ENCODE measurements at regions not wholly inside any gene's neighbourhood (a gene's known extent, or its start where the extent isn't known, plus 50 kb on each side); places are given as distances from the start of the nearest gene placed in this dataset.

DNA sequence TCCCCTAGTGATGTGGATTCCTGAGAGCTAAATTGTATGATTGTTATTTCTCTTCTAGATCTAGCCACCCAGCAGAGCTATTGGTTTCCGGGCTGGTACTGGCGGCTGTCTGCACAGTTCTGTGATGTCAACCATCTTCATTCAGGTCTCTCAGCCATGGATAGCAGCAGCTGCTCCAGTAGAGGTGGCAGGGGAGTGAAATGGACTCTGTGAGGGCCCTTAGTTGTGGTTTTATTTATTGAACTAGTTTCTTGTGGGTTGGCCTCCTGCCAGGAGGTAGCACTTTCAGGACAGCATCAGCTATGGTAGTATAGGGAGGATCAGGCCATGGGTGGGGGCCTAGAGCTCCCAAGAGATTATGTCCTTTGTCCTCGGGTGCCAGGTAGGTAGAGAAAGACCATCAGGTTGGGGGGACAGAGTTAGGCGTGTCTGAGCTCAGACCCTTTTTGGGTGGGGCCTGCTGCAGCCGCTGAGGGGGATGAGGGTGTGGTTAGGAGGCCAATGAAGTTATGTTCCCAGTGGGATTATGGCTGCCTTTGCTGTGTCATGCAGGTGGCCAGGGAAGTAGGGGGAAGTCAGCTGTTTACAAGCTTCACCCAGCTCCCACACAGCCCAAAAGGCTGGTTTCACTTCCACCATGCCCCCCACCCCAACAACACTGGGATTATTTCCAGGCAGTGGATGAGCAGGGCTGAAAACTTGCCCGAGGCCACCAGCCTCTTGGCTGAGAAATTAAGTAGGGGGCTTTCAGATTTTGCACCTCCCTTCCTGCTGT is 55.1 kb upstream of the RGS4 start:
- H3K4me1 Mint-ChIP-seq = no peaks in the 10 kb centered on the region
- no peak for DNase-seq
- H3K27me3 Mint-ChIP-seq = no peaks in the 10 kb centered on the region
- H3K4me3 Mint-ChIP-seq = no peak overlapping the region
- no peaks in the 10 kb centered on the region for H3K36me3 Mint-ChIP-seq
- no peak overlapping the region for H3K27ac Mint-ChIP-seq
- peaks cover 0 to 21% (median 9%) of the 10 kb centered on the region in 9 donors for H3K9me3 Mint-ChIP-seq
- ATAC-seq = no peak
- POLR2A ChIA-PET = no interaction called here

GRCh38 chr1:163006051-163006834 is 62.9 kb upstream of the RGS4 start:
- no peak for DNase-seq
- Mint-ChIP-seq H3K9me3 (peaks cover 0 to 4% (median 0%) of the 10 kb centered on the region in 9 donors), H3K4me1 (no peaks in the 10 kb centered on the region), H3K4me3 (no peak overlapping the region), H3K36me3 (no peaks in the 10 kb centered on the region), H3K27ac (no peak overlapping the region), H3K27me3 (peaks cover 5 to 26% (median 12%) of the 10 kb centered on the region in 5 donors)
- POLR2A ChIA-PET = no interaction called here
- ATAC-seq = no peak

GRCh38 chr1:162997499-162998285 is 71.5 kb upstream of the RGS4 start:
- H3K4me1 Mint-ChIP-seq = no peaks in the 10 kb centered on the region
- no peak overlapping the region for H3K4me3 Mint-ChIP-seq
- POLR2A ChIA-PET = no interaction called here
- H3K36me3 Mint-ChIP-seq = no peaks in the 10 kb centered on the region
- no peak overlapping the region for H3K27ac Mint-ChIP-seq
- no peak for ATAC-seq
- H3K27me3 Mint-ChIP-seq = peaks cover 1 to 17% (median 13%) of the 10 kb centered on the region in 5 donors
- DNase-seq = no peak
- H3K9me3 Mint-ChIP-seq = peaks cover 0 to 9% (median 0%) of the 10 kb centered on the region in 9 donors

GRCh38 chr1:162996261-162996660 is 72.9 kb upstream of the RGS4 start:
- Mint-ChIP-seq H3K4me3 (no peak overlapping the region), H3K9me3 (peaks cover 0 to 9% (median 0%) of the 10 kb centered on the region in 9 donors), H3K4me1 (no peaks in the 10 kb centered on the region), H3K27me3 (peaks cover 1 to 13% (median 10%) of the 10 kb centered on the region in 5 donors), H3K27ac (no peak overlapping the region), H3K36me3 (no peaks in the 10 kb centered on the region)
- POLR2A ChIA-PET = no interaction called here
- ATAC-seq = no peak
- no peak for DNase-seq

- Mint-ChIP-seq H3K9me3 (peaks cover 0 to 9% (median 0%) of the 10 kb centered on the region in 9 donors), H3K4me1 (no peaks in the 10 kb centered on the region), H3K27me3 (peaks cover 4 to 15% (median 8%) of the 10 kb centered on the region in 5 donors), H3K27ac (no peak overlapping the region), H3K4me3 (no peak overlapping the region), H3K36me3 (no peaks in the 10 kb centered on the region)
- DNase-seq (no peak), ATAC-seq (no peak)
- POLR2A ChIA-PET = no interaction called here
Observed at GRCh38 chr1:162994921-162995320, 74.2 kb upstream of the RGS4 start.

GRCh38 chr1:162993846-162994245 is 75.3 kb upstream of the RGS4 start:
- Mint-ChIP-seq H3K27ac (no peak overlapping the region), H3K27me3 (peaks cover 11 to 25% (median 14%) of the 10 kb centered on the region in 5 donors), H3K4me3 (no peak overlapping the region), H3K36me3 (no peaks in the 10 kb centered on the region), H3K4me1 (no peaks in the 10 kb centered on the region), H3K9me3 (peaks cover 0 to 6% (median 0%) of the 10 kb centered on the region in 9 donors)
- POLR2A ChIA-PET = no interaction called here
- DNase-seq = no peak
- ATAC-seq = no peak

GRCh38 chr1:162992945-162993344 is 76.2 kb upstream of the RGS4 start:
- POLR2A ChIA-PET = no interaction called here
- Mint-ChIP-seq H3K4me1 (no peaks in the 10 kb centered on the region), H3K27ac (no peak overlapping the region), H3K27me3 (peaks cover 11 to 34% (median 14%) of the 10 kb centered on the region in 5 donors), H3K9me3 (no peaks in the 10 kb centered on the region), H3K36me3 (no peaks in the 10 kb centered on the region), H3K4me3 (no peak overlapping the region)
- ATAC-seq (no peak), DNase-seq (no peak)

- ATAC-seq (no peak), DNase-seq (no peak)
- POLR2A ChIA-PET = no interaction called here
- Mint-ChIP-seq H3K4me3 (no peak overlapping the region), H3K36me3 (no peaks in the 10 kb centered on the region), H3K4me1 (no peaks in the 10 kb centered on the region), H3K9me3 (no peaks in the 10 kb centered on the region), H3K27me3 (peaks cover 14 to 46% (median 17%) of the 10 kb centered on the region in 5 donors), H3K27ac (no peak overlapping the region)
Observed at GRCh38 chr1:162991444-162991843, 77.7 kb upstream of the RGS4 start.

DNA sequence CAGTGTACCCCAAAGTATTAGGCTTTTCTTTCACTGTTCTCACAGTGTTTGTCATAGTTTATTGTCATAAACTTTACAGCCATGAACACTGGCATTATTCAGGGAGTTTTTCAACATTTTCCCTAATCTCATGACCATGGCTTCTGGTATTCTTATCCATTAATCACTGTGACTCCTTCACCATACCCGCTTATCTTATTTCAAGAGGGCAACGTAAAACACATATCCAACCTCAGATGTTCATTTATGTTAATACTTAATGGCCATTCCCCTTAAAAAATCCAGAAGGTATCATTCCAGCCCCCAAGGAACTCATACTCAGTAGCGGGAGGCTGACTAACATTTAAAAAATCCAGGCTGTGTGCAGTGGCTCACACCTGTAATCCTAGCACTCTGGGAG is 78.5 kb upstream of the RGS4 start:
- Mint-ChIP-seq H3K36me3 (no peaks in the 10 kb centered on the region), H3K27me3 (peaks cover 14 to 46% (median 17%) of the 10 kb centered on the region in 5 donors), H3K9me3 (no peaks in the 10 kb centered on the region), H3K27ac (no peak overlapping the region), H3K4me3 (no peak overlapping the region), H3K4me1 (no peaks in the 10 kb centered on the region)
- DNase-seq = no peak
- ATAC-seq = no peak
- POLR2A ChIA-PET = no interaction called here

GRCh38 chr1:162988869-162989268 is 80.3 kb upstream of the RGS4 start:
- H3K4me3 Mint-ChIP-seq = no peak overlapping the region
- H3K9me3 Mint-ChIP-seq = peaks cover 0 to 4% (median 0%) of the 10 kb centered on the region in 9 donors
- no peaks in the 10 kb centered on the region for H3K36me3 Mint-ChIP-seq
- POLR2A ChIA-PET = no interaction called here
- no peak for ATAC-seq
- H3K4me1 Mint-ChIP-seq = no peaks in the 10 kb centered on the region
- DNase-seq = no peak
- peaks cover 10 to 46% (median 17%) of the 10 kb centered on the region in 5 donors for H3K27me3 Mint-ChIP-seq
- H3K27ac Mint-ChIP-seq = no peak overlapping the region

GRCh38 chr1:162987866-162988265 is 81.3 kb upstream of the RGS4 start:
- no peak overlapping the region for H3K27ac Mint-ChIP-seq
- H3K4me3 Mint-ChIP-seq = no peak overlapping the region
- no peaks in the 10 kb centered on the region for H3K4me1 Mint-ChIP-seq
- ATAC-seq (no peak), DNase-seq (no peak)
- H3K9me3 Mint-ChIP-seq = peaks cover 0 to 4% (median 0%) of the 10 kb centered on the region in 9 donors
- H3K36me3 Mint-ChIP-seq = no peaks in the 10 kb centered on the region
- H3K27me3 Mint-ChIP-seq = peaks cover 7 to 50% (median 16%) of the 10 kb centered on the region in 5 donors
- POLR2A ChIA-PET = no interaction called here

- peaks cover 0 to 4% (median 0%) of the 10 kb centered on the region in 9 donors for H3K9me3 Mint-ChIP-seq
Observed at GRCh38 chr1:162985816-162986435, 83.2 kb upstream of the RGS4 start.

More at GRCh38 chr1:162985816-162986435, 83.2 kb upstream of the RGS4 start:
- DNase-seq (no peak), ATAC-seq (no peak)
- no peak overlapping the region for H3K4me3 Mint-ChIP-seq
- H3K4me1 Mint-ChIP-seq = no peaks in the 10 kb centered on the region
- peaks cover 5 to 66% (median 20%) of the 10 kb centered on the region in 5 donors for H3K27me3 Mint-ChIP-seq
- POLR2A ChIA-PET = no interaction called here
- no peaks in the 10 kb centered on the region for H3K36me3 Mint-ChIP-seq
- no peak overlapping the region for H3K27ac Mint-ChIP-seq
